ENCODE measurements at regions not wholly inside any gene's neighbourhood (a gene's known extent, or its start where the extent isn't known, plus 50 kb on each side); places are given as distances from the start of the nearest gene placed in this dataset.
"Not testable (repeated sequence)": the region's sequence is repeated elsewhere in the genome, so short reads cannot be mapped to it uniquely, and the experiment has no call there.

DNA sequence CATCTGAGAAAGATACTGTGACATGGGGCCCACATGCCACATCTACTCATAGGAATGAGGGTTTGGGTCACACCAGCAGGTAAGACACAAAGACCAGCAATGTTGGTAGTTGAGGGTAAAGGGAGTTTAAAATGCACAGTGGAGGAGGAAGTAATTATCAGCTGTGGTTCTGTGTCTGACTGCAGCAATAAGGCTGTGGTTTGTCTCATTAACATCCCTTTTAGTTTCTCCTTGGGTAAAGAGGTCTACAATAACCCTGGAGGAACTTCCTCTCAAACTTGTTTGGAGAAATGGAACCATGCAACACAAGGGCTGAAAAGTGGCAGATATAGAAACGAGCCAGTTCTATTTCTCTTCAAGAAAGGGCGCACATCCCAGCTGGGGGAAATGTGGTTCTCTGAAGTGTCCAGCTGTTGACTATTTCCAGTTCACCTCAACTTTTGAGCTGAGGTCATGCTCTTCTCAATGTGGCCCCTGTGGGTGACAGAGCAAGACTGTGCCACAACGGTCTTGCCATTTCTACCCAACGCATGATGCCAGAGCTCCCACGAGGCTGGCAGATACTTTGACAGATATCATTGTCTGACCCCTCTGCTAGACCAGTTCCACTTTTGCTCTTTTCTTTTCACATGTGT is 234.3 kb downstream of the SQOR start:
- no peak for DNase-seq

DNA sequence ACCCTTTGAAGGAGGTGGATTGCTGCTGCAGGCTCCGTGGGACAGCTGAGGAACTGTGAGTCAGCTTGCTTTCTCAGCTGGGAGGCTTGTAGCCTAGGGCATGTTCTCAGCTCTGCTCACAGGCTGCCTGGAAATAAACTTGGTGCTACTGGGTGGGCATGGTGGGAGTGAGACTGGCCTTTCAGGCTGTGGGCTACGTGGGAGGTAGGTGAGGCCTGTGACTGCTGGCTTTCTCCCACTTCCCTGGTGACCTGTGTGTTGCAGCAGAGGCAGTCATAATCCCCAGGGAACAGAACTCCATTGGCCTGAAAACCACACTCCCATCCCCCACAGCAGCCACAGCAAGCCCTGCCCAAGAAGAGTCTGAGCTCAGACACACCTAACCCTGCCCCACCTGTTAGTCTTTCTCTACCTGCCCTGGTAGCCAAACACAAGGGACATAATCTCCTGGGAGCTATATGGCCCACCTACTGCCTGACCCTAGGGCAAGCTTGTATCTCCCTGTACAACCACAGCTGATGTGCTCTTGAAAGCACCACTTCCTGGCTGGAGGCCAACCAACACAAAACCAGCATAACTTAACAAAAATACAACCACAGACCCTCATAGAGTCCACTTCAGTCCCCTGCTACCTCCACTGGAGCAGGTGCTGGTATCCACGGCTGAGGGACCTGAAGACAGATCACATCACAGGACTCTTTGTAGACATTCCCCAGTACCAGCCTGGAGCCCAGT is 236.5 kb downstream of the SQOR start:
- DNase-seq = no peak

DNA sequence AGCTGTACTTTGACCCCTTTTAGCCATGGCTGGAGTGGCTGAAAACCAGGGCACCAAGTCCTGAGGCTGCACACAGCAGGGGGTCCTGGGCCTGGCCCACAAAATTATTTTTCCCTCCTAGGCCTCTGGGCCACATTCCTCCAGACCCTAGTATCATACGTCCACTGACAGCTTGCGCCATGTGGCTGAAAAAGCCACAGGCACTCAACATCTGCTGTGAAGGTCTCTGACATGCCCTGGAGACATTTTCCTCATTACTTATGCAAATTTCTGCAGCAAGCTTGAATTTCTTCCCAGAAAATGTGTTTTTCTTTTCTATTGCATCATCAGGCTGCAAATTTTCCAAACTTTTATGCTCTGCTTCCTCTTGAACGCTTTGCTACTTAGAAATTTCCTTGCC is 239.0 kb downstream of the SQOR start:
- no peak for DNase-seq

GRCh38 chr15:45874566-45874965 is 239.7 kb downstream of the SQOR start:
- not testable (repeated sequence) for DNase-seq

GRCh38 chr15:45884289-45884688 is 249.5 kb downstream of the SQOR start:
- no peak for DNase-seq

DNA sequence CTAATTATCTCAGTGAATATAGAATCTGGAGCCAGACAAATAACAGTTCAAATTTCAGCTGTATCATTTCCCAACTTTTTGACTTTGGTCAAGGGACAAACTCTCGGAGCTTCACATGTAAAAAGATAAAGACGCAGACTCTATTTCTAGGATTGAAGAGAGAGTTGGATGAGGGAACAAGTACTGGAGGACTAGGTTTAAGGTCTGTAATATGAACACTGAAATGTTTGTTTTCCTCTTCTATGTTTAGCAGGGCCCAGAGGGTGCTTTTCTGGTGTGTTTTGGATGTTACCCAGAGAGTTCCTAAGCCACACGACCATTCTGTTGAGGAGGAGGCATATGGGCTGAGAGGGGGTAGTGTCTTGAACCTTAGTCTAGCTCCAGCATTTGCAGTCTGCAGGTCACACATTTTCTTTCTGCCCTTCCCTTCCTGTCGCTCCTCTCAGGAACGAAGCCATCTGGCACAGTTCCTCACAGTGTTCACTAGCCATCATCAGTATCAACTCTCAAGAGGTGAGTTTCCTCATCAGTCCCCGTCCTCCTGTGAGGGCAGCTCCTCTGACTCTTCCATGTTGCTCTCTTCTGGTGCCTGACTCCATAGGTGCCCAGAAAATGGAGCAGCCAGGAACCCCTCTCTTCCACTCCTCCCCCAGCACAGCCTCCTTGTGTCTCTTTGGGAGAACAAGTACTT is 250.1 kb downstream of the SQOR start:
- DNase-seq = no peak

DNA sequence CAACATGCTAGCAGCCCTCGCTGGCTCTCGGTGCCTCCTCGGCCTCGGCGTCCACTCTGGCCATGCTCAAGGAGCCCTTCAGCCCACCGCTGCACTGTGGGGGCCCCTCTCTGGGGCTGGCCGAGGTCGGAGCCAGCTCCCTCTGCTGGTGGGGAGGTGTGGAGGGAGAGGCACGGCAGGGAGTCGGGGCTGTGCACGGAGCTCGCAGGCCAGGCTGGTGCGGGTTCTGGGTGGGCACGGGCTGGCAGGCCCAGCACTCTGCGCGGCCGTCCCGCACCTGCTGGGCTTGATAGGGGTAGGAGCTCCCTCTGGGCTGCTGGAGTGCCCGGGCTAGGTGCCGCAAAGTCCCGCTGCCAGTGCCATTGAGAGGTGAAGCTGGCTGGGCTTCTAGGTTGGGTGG is 251.0 kb downstream of the SQOR start:
- DNase-seq = no peak

- no peak for DNase-seq
Measured at GRCh38 chr15:45891766-45892165, 256.9 kb downstream of the SQOR start.

DNA sequence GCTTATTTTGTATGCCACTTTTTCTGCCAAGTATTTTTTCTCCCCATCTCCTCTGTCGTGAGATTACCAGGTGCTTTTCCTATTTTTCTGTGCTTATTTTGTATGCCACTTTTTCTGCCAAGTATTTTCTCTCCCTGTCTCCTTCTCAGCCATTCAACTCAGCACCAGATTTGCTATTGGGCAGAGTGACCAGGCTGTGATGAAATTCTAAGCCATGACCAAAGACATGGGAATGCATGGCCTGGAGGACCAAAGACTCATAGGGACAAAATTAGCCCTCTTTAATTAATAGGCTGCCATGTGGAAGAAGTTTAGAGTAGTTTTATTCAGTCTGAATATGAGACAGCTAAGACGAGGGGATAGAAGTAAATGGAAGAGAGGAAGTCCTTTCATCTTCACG is 257.4 kb downstream of the SQOR start:
- DNase-seq = no peak

DNA sequence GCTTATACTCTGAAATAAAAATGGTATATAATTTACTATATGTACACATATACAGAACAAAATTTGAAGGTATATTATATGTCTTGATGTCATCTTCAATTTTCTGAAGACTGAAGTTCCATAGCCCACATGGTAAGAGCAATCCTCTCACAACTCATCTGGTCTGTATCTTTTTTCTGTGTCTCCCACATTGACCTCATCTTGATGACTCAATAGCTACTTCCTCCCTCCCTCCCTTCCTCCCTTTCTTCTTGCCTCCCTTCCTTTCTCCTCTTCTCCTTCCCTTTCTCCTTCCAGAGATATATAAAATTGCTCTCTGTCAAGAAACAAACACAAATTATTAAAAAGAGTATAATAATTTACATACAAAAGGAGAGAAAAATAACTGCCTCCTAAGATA is 268.5 kb downstream of the SQOR start:
- DNase-seq = no peak

DNA sequence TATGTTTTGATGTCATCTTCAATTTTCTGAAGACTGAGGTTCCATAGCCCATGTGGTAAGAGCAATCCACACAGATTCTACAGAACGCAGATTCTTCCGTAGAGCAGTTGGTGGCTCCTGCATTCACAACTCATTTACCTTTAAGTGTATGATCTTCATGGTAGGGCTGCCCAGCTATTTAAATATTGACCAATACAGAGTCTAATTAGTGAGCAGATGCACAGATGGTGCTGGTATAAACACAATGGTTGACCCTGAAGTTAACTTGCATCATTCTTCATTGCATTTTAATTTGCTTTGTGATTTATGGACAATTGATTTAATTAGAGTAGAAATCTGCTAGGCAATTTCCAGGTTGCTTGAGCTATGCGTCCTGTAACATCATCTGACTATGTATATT is 269.2 kb downstream of the SQOR start:
- no peak for DNase-seq

- DNase-seq = no peak
Measured at GRCh38 chr15:45906230-45906629, 271.4 kb downstream of the SQOR start.

- no peak for DNase-seq
Measured at GRCh38 chr15:45910671-45911070, 275.8 kb downstream of the SQOR start.

- DNase-seq = no peak
Measured at GRCh38 chr15:45913451-45913850, 278.6 kb downstream of the SQOR start.

DNA sequence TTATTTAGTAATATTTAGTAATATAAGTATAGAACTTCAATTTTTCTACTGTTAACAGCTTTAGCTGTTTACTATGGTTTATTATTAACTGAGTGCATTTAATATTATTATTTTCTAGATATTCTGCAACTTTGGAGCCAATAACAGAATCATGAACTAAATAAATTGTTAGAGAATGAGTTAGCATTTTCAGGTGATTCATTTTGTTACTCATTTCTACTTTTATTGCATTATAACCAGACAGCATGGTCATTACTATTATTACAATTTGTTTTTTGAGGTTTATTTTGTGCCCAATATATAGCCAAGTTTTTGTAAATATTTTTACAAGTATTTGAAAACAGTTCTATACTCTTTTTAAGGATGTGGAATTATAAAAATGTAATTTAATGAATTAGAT is 279.6 kb downstream of the SQOR start:
- DNase-seq = no peak

- DNase-seq = no peak
Measured at GRCh38 chr15:45918839-45919238, 284.0 kb downstream of the SQOR start.

DNA sequence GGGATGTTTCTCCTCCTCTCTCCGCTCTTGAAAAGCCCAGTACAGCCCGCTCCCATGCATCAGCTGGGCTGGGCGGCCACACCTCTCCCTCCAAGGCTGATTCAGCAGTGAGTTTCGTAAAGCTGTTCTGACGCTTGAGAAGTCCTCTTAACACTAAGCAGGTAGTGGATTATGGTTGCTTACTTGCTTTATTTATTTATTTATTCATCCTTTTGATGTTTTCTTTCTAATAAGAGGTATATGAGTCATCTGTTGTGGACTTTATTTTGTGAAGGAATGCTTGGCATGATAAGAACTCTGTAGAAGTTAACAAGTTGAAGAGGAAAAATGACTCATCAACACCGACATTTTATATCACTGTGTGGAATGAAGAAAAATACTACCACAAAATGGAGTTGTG is 285.0 kb downstream of the SQOR start:
- no peak for DNase-seq

DNA sequence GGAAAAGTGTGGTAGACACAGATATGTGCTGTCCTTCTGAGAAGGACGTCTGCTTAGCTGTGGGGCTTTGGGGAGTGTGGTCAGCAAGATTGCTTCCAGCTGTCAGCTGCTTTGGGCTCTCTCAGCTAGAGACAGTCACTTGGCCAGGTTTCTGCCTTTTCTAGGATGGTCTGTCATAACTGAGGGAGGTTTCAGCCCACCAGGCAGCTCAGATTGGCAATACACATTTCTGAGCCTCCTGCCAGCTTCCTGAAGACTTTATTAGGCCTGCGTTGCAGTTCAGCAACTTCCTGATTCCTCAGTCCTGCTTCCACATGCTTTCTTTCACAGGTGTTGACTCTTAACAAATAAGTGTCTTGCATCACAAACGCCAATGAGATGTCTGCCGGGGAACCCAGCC is 286.5 kb downstream of the SQOR start:
- DNase-seq = no peak

DNA sequence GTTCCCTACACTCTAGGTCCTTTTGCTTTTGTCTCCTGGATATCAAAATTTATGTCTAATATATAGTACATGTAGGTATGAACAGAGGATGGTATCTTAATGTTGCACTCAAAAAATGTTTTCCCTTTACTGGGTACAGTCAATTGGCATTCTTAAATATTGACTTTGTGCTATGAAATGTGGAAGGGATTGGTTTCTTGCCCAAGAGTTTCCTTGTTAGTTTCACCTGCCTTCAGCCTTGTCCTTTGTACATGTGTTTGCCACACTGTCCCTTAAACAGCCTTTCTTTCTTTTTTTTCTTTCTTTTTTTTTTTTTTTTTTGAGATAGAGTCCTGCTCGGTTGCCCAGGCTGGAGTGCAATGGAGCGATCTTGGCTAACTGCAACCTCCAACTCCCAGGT is 287.1 kb downstream of the SQOR start:
- no peak for DNase-seq

GRCh38 chr15:45941367-45941766 is 306.5 kb downstream of the SQOR start:
- no peak for DNase-seq

- DNase-seq = no peak
Measured at GRCh38 chr15:45943240-45943639, 308.4 kb downstream of the SQOR start.

DNA sequence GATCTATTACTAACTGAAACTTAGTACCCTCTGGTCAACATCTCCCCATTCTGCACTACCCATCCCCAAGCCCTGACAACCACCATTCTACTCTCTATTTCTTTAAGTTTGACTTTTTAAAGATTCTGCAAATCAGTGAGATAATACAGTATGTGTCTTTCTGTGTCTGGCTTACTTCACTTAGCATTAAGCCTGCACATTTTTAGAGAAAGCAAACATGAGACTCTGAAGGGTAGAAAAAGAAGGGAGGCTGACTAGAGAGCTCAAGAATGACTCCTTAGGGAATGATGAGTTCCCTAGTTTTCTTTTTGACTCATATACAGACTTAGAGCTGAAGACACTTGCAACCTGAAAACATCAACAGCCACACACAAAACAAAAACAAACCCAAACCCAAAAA is 311.3 kb downstream of the SQOR start:
- no peak for DNase-seq

GRCh38 chr15:45948181-45948621 is 313.4 kb downstream of the SQOR start:
- DNase-seq = no peak

GRCh38 chr15:45958924-45959323 is 324.1 kb downstream of the SQOR start:
- no peak for DNase-seq

Measured in activated CD8-positive, alpha-beta memory T cell treated with anti-CD3 and anti-CD28 coated beads, Interleukin-2, amount 50 U/mL, for 4 hours (primary cell).